SK-N-DZ (cell line): ENCODE measurements at regions not wholly inside any gene's neighbourhood (a gene's known extent, or its start where the extent isn't known, plus 50 kb on each side); places are given as distances from the start of the nearest gene placed in this dataset.
"Not testable (repeated sequence)": the region's sequence is repeated elsewhere in the genome, so short reads cannot be mapped to it uniquely, and the experiment has no call there.

ENCODE experiments used
- DNase-seq: peaks from one replicate; pipeline ENCODE4 v3.0.0-alpha.2; 2015; ENCODE audit warnings: low spot score

GRCh38 chr5:98296426-98296825, 477.0 kb upstream of the RGMB start:
- DNase-seq, result no peak

GRCh38 chr5:98299435-98299834, 474.0 kb upstream of the RGMB start:
- DNase-seq, result no peak

- DNase-seq, result peak; percentile 77
Observed at GRCh38 chr5:98301547-98301946, 471.9 kb upstream of the RGMB start.

GRCh38 chr5:98307811-98308210, 465.7 kb upstream of the RGMB start:
- DNase-seq, result no peak

GRCh38 chr5:98308231-98308630, 465.2 kb upstream of the RGMB start:
- DNase-seq, result no peak

- DNase-seq, result no peak
Observed at GRCh38 chr5:98308960-98309359, 464.5 kb upstream of the RGMB start.

GRCh38 chr5:98309785-98310598, 463.5 kb upstream of the RGMB start:
- no peak for DNase-seq

- no peak for DNase-seq
Observed at GRCh38 chr5:98314292-98314691, 459.2 kb upstream of the RGMB start.

GRCh38 chr5:98318386-98318785, 455.1 kb upstream of the RGMB start:
- DNase-seq, result no peak

- DNase-seq, result no peak
Observed at GRCh38 chr5:98319299-98320011, 454.0 kb upstream of the RGMB start.

- DNase-seq, result no peak
Observed at GRCh38 chr5:98320343-98320742, 453.1 kb upstream of the RGMB start.

GRCh38 chr5:98321361-98321760, 452.1 kb upstream of the RGMB start:
- no peak for DNase-seq

GRCh38 chr5:98325187-98325586, 448.3 kb upstream of the RGMB start:
- DNase-seq, result not testable (repeated sequence)

GRCh38 chr5:98328015-98328414, 445.4 kb upstream of the RGMB start:
- DNase-seq, result no peak

- DNase-seq, result no peak
Observed at GRCh38 chr5:98330871-98331270, 442.6 kb upstream of the RGMB start.

GRCh38 chr5:98333921-98334320, 439.5 kb upstream of the RGMB start:
- no peak for DNase-seq

GRCh38 chr5:98334946-98335345, 438.5 kb upstream of the RGMB start:
- no peak for DNase-seq

- DNase-seq, result no peak
Observed at GRCh38 chr5:98339141-98339848, 434.2 kb upstream of the RGMB start.

- DNase-seq, result no peak
Observed at GRCh38 chr5:98341038-98342032, 432.1 kb upstream of the RGMB start.

GRCh38 chr5:98342958-98343660, 430.4 kb upstream of the RGMB start:
- DNase-seq, result not testable (repeated sequence)
